GM12878 (cell line): ENCODE measurements at regions not wholly inside any gene's neighbourhood (a gene's known extent, or its start where the extent isn't known, plus 50 kb on each side); places are given as distances from the start of the nearest gene placed in this dataset.

ENCODE experiments used
- CHD1 ChIP-seq: IDR thresholded peaks from 2 replicates; pipeline ENCODE4 v1.6.1; 2012; ENCODE audit warnings: low read depth, low read length, improper control_type of control experiment
- HDAC6 ChIP-seq: fragments of 200-600 bp; sonication (generic); IDR thresholded peaks from one replicate; pipeline ENCODE4 v1.8.0; 2017; ENCODE audit warnings: antibody characterized with exemption; ENCODE audit not compliant: unreplicated experiment
- PML ChIP-seq: IDR thresholded peaks from 2 replicates; pipeline ENCODE4 v1.6.1; 2012; ENCODE audit warnings: low read length, inconsistent platforms
- SMC3 ChIP-seq: IDR thresholded peaks from 2 replicates; pipeline ENCODE4 v1.6.1; 2011; ENCODE audit warnings: low read length, improper control_type of control experiment, borderline replicate concordance
- SUZ12 ChIP-seq: fragments of 200-600 bp; sonication (generic); IDR thresholded peaks from one replicate; pipeline ENCODE4 v1.6.1; 2018; ENCODE audit warnings: antibody characterized with exemption, mild to moderate bottlenecking; ENCODE audit not compliant: unreplicated experiment
- ZSCAN29 ChIP-seq: fragments of 450-650 bp; IDR thresholded peaks from 2 replicates; pipeline ENCODE4 v1.6.1; 2017; ENCODE audit warnings: mild to moderate bottlenecking, moderate library complexity
- TF ChIP-seq, protein P1 (sequence below): fragments of 450-650 bp; IDR thresholded peaks from 2 replicates; pipeline ENCODE4 v1.6.1; 2017; ENCODE audit warnings: antibody characterized with exemption, mild to moderate bottlenecking, moderate library complexity
- TF ChIP-seq, protein P2 (sequence below): fragments of 450-650 bp; IDR thresholded peaks from 2 replicates; pipeline ENCODE4 v1.6.1; 2016; ENCODE audit warnings: mild to moderate bottlenecking, moderate library complexity, borderline replicate concordance
- TF ChIP-seq, protein P3 (sequence below): fragments of 450-650 bp; IDR thresholded peaks from 2 replicates; pipeline ENCODE4 v1.6.1; 2017; ENCODE audit warnings: low read depth, mild to moderate bottlenecking, moderate library complexity

DNA sequence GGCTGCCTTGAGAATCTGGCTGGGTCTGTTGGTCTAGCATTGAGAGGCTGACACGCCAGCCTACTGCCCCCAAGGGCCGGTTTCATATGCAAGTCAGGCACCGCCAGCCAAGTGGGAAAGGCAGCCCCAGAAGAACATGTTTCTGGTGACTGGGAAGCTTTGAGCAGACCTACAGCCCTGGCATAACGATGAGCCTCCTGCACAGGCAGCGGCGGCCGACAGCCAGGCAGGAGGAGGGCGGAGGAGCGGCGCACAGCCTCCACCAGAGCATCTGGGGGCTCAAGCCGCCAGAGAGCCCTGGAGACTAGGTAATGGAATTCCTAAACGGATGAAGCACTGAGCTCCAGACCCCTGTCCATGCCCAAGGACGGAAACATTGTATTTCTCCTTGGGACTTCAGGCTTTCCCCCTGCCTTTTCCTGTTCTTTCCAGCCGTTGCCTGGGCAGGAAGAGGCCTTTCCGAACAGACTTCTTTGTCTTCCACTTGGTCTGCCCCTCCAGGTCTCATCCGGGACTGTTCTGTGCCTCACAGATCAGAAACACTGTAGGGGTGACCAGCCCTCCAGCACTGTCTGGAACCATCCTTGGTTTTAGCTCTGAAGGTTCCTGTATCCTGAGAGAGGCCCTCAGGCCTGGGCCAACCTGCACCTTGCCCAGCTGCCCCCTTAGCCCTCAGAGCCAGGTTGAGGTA, 59.5 kb downstream of the IRF2BP2 start (continued):
- TF ChIP-seq, protein P1, sequence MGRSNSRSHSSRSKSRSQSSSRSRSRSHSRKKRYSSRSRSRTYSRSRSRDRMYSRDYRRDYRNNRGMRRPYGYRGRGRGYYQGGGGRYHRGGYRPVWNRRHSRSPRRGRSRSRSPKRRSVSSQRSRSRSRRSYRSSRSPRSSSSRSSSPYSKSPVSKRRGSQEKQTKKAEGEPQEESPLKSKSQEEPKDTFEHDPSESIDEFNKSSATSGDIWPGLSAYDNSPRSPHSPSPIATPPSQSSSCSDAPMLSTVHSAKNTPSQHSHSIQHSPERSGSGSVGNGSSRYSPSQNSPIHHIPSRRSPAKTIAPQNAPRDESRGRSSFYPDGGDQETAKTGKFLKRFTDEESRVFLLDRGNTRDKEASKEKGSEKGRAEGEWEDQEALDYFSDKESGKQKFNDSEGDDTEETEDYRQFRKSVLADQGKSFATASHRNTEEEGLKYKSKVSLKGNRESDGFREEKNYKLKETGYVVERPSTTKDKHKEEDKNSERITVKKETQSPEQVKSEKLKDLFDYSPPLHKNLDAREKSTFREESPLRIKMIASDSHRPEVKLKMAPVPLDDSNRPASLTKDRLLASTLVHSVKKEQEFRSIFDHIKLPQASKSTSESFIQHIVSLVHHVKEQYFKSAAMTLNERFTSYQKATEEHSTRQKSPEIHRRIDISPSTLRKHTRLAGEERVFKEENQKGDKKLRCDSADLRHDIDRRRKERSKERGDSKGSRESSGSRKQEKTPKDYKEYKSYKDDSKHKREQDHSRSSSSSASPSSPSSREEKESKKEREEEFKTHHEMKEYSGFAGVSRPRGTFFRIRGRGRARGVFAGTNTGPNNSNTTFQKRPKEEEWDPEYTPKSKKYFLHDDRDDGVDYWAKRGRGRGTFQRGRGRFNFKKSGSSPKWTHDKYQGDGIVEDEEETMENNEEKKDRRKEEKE, result no peak
- TF ChIP-seq CHD1 (no peak), PML (no peak), ZSCAN29 (no peak), SUZ12 (no peak), SMC3 (no peak), HDAC6 (no peak)
- TF ChIP-seq, protein P2, sequence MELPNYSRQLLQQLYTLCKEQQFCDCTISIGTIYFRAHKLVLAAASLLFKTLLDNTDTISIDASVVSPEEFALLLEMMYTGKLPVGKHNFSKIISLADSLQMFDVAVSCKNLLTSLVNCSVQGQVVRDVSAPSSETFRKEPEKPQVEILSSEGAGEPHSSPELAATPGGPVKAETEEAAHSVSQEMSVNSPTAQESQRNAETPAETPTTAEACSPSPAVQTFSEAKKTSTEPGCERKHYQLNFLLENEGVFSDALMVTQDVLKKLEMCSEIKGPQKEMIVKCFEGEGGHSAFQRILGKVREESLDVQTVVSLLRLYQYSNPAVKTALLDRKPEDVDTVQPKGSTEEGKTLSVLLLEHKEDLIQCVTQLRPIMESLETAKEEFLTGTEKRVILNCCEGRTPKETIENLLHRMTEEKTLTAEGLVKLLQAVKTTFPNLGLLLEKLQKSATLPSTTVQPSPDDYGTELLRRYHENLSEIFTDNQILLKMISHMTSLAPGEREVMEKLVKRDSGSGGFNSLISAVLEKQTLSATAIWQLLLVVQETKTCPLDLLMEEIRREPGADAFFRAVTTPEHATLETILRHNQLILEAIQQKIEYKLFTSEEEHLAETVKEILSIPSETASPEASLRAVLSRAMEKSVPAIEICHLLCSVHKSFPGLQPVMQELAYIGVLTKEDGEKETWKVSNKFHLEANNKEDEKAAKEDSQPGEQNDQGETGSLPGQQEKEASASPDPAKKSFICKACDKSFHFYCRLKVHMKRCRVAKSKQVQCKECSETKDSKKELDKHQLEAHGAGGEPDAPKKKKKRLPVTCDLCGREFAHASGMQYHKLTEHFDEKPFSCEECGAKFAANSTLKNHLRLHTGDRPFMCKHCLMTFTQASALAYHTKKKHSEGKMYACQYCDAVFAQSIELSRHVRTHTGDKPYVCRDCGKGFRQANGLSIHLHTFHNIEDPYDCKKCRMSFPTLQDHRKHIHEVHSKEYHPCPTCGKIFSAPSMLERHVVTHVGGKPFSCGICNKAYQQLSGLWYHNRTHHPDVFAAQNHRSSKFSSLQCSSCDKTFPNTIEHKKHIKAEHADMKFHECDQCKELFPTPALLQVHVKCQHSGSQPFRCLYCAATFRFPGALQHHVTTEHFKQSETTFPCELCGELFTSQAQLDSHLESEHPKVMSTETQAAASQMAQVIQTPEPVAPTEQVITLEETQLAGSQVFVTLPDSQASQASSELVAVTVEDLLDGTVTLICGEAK, result no peak
- TF ChIP-seq, protein P3, sequence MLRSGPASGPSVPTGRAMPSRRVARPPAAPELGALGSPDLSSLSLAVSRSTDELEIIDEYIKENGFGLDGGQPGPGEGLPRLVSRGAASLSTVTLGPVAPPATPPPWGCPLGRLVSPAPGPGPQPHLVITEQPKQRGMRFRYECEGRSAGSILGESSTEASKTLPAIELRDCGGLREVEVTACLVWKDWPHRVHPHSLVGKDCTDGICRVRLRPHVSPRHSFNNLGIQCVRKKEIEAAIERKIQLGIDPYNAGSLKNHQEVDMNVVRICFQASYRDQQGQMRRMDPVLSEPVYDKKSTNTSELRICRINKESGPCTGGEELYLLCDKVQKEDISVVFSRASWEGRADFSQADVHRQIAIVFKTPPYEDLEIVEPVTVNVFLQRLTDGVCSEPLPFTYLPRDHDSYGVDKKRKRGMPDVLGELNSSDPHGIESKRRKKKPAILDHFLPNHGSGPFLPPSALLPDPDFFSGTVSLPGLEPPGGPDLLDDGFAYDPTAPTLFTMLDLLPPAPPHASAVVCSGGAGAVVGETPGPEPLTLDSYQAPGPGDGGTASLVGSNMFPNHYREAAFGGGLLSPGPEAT, result no peak
